HEK293 (cell line): ENCODE measurements at regions not wholly inside any gene's neighbourhood (a gene's known extent, or its start where the extent isn't known, plus 50 kb on each side); places are given as distances from the start of the nearest gene placed in this dataset.

Source experiments
- GLIS1 ChIP-seq: fragments of 450-650 bp; formaldehyde crosslinking; IDR thresholded peaks from 2 replicates; pipeline ENCODE4 v1.5.1; 2016; ENCODE audit warnings: missing biosample characterization, missing genetic modification characterization
- HIC1 ChIP-seq: fragments of 450-650 bp; formaldehyde crosslinking; IDR thresholded peaks from 2 replicates; pipeline ENCODE4 v1.5.1; 2016; ENCODE audit warnings: missing biosample characterization, missing genetic modification characterization

DNA sequence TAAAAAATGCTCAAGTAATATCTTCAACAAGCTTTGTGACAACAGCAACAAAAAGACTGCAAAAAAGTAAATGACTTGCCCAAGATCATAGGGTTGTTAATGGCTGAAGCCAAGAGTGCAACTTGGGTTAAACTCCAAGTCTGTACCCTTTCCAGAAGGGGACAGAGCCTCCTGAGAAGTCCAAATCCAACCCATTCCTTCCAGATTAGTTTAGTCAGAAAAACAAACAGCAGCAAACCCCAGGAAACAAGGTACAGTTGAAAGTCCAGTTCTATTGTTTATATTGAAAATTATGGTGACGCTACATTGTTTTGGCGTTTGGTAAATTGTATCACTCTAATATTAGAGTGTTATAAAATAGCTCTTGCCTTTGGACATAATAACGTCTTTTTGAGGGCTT, 239.9 kb downstream of the SPTSSA start:
- TF ChIP-seq GLIS1 (tag by site-specific recombination) (no peak), HIC1 (tag by site-specific recombination) (no peak)
